Body of pancreas (tissue), 4 donors: ENCODE measurements at regions not wholly inside any gene's neighbourhood (a gene's known extent, or its start where the extent isn't known, plus 50 kb on each side); places are given as distances from the start of the nearest gene placed in this dataset.

Experiments
- ATAC-seq: fragments of 150-250 bp; one replicate; pipeline ENCODE4 v1.9.1; 2016
- DNase-seq, 4 donors: peaks; one replicate each; pipeline ENCODE4 v3.0.0-alpha.2; 2019
- H3K27ac ChIP-seq, 4 donors: fragments of 200-600 bp; sonication (generic); 1 replicate in 3 of 4; 2 replicates in 1 of 4; pipeline versions ENCODE4 v1.5.1 to v1.6.1; 2016 to 2019; ENCODE audit warnings: mild to moderate bottlenecking in 1 of 4, mixed read lengths in 1 of 4, moderate library complexity in 1 of 4
- H3K27me3 ChIP-seq, 2 donors: fragments of 200-600 bp; sonication (generic); one replicate each; pipeline ENCODE4 v1.6.0; 2016; ENCODE audit warnings: mild to moderate bottlenecking in 1 of 2
- H3K36me3 ChIP-seq, 2 donors: fragments of 200-600 bp; sonication (generic); replicated peaks in 1 of 2; 2 replicates each; pipeline ENCODE4 v1.5.1; 2016; ENCODE audit warnings: low read depth in 2 of 2; ENCODE audit not compliant: insufficient read depth in 1 of 2
- H3K4me1 ChIP-seq: fragments of 200-600 bp; sonication (generic); one replicate; pipeline ENCODE4 v1.6.0; 2016
- H3K4me3 ChIP-seq, 2 donors: fragments of 200-600 bp; sonication (generic); 1 replicate in 1 of 2; 2 replicates in 1 of 2; pipeline ENCODE4 v1.5.1; 2016 to 2019
- H3K9me3 ChIP-seq, 3 donors: fragments of 200-600 bp; sonication (generic); 1 replicate in 2 of 3; 2 replicates in 1 of 3; pipeline ENCODE4 v1.5.1; 2016
- CTCF ChIP-seq, 7 experiments: fragments of 450-650 bp in 4 of 7; fragments of 200-600 bp in 3 of 7; sonication (generic) in 3 of 7; IDR thresholded peaks; one replicate each; pipeline ENCODE4 v1.5.1; 2016 to 2019; ENCODE audit warnings: antibody characterized with exemption in 7 of 7
- POLR2A ChIP-seq, 3 donors: fragments of 450-650 bp; IDR thresholded peaks; one replicate each; pipeline ENCODE4 v1.6.1; 2016; ENCODE audit warnings: antibody characterized with exemption in 3 of 3, mild to moderate bottlenecking in 2 of 3
- WGBS, 2 donors: methylation state at CpG; one replicate each; pipeline ENCODE4 v1.1.5; 2017; 5-methylcytosine and 5-hydroxymethylcytosine counted together
- intact Hi-C: fragments of 100-400 bp; cut with DNase I; formaldehyde crosslinking; loops from one replicate; pipeline ENCODE4 v1.15.1; 2023

GRCh38 chr18:27735117-27735516, 441.8 kb downstream of the CDH2 start:
- ATAC-seq (no peak), DNase-seq (no peak)
- H3K4me1 ChIP-seq: no peaks in the 10 kb centered on the region
- H3K4me3 ChIP-seq: no peak overlapping the region
- 43 to 58% methylated on average over 1 of the region's 1 CpG for WGBS, 2 donors
- no peaks in the 10 kb centered on the region for H3K9me3 ChIP-seq
- intact Hi-C loops: no loop called here
- no peaks in the 10 kb centered on the region for H3K27me3 ChIP-seq
- no peak overlapping the region for H3K27ac ChIP-seq
- no peaks in the 10 kb centered on the region for H3K36me3 ChIP-seq
- TF ChIP-seq CTCF (IDR thresholded peaks at IDR 0.05): no peak
- TF ChIP-seq POLR2A (IDR thresholded peaks at IDR 0.05): no peak

- DNase-seq (no peak), ATAC-seq (no peak)
- no peaks in the 10 kb centered on the region for H3K36me3 ChIP-seq
- H3K27me3 ChIP-seq: no peaks in the 10 kb centered on the region
- no peak overlapping the region for H3K4me3 ChIP-seq
- H3K4me1 ChIP-seq: no peaks in the 10 kb centered on the region
- intact Hi-C loops: no loop called here
- TF ChIP-seq POLR2A (IDR thresholded peaks at IDR 0.05) (no peak), CTCF (IDR thresholded peaks at IDR 0.05) (no peak)
- H3K9me3 ChIP-seq: peaks cover 0 to 3% (median 0%) of the 10 kb centered on the region in 3 donors
- 80 to 81% methylated on average over 3 of the region's 3 CpGs for WGBS, 2 donors
- H3K27ac ChIP-seq: no peak overlapping the region
Measured at GRCh38 chr18:27731211-27731610, 445.7 kb downstream of the CDH2 start.

GRCh38 chr18:27728659-27729058, 448.3 kb downstream of the CDH2 start:
- H3K9me3 ChIP-seq: peaks cover 0 to 3% (median 0%) of the 10 kb centered on the region in 3 donors
- DNase-seq (no peak), ATAC-seq (no peak)
- H3K36me3 ChIP-seq: no peaks in the 10 kb centered on the region
- intact Hi-C loops: no loop called here
- H3K4me1 ChIP-seq: no peaks in the 10 kb centered on the region
- no peak overlapping the region for H3K4me3 ChIP-seq
- no peak for TF ChIP-seq CTCF (IDR thresholded peaks at IDR 0.05)
- TF ChIP-seq POLR2A (IDR thresholded peaks at IDR 0.05): no peak
- H3K27me3 ChIP-seq: no peaks in the 10 kb centered on the region
- no peak overlapping the region for H3K27ac ChIP-seq

DNA sequence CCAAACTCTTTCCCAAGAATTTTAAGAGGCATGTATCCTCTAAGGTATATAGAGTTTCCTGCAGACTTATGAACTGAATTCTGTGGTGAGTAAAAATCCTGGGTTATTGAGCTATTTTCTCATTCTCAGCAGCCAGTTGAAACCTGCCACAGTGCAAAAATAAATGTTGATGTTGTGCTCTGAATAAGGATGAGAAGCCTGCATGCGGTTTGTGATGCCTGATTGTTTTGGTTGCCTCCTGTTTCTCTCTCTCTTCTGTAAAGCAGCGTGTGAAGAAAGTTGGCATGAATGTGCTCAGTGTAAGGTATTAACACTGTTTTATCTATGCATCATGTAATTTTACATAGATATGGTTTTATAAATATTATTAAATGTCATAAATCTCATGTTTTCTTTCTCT, 452.6 kb downstream of the CDH2 start:
- no peak for TF ChIP-seq POLR2A (IDR thresholded peaks at IDR 0.05)
- TF ChIP-seq CTCF (IDR thresholded peaks at IDR 0.05): no peak

GRCh38 chr18:27723168-27723567, 453.8 kb downstream of the CDH2 start:
- no peaks in the 10 kb centered on the region for H3K4me1 ChIP-seq
- TF ChIP-seq CTCF (IDR thresholded peaks at IDR 0.05) (no peak), POLR2A (IDR thresholded peaks at IDR 0.05) (no peak)
- intact Hi-C loops: no loop called here
- DNase-seq: no peak
- H3K27me3 ChIP-seq: no peaks in the 10 kb centered on the region
- H3K9me3 ChIP-seq: peaks cover 0 to 3% (median 0%) of the 10 kb centered on the region in 3 donors
- ATAC-seq: no peak
- H3K27ac ChIP-seq: no peak overlapping the region
- no peaks in the 10 kb centered on the region for H3K36me3 ChIP-seq
- 43 to 60% methylated on average over 1 of the region's 1 CpG for WGBS, 2 donors
- no peak overlapping the region for H3K4me3 ChIP-seq

More for the DNA sequence above, 452.6 kb downstream of the CDH2 start:
- peaks cover 0 to 3% (median 0%) of the 10 kb centered on the region in 3 donors for H3K9me3 ChIP-seq
- no peak overlapping the region for H3K27ac ChIP-seq
- no peaks in the 10 kb centered on the region for H3K27me3 ChIP-seq
- 50 to 52% methylated on average over 2 of the region's 2 CpGs for WGBS, 2 donors
- no peak overlapping the region for H3K4me3 ChIP-seq
- H3K36me3 ChIP-seq: no peaks in the 10 kb centered on the region
- no peaks in the 10 kb centered on the region for H3K4me1 ChIP-seq
- intact Hi-C loops: no loop called here
- no peak for DNase-seq
- ATAC-seq: no peak
